ENCODE measurements at regions not wholly inside any gene's neighbourhood (a gene's known extent, or its start where the extent isn't known, plus 50 kb on each side); places are given as distances from the start of the nearest gene placed in this dataset.
"Not testable (repeated sequence)": the region's sequence is repeated elsewhere in the genome, so short reads cannot be mapped to it uniquely, and the experiment has no call there.

DNA sequence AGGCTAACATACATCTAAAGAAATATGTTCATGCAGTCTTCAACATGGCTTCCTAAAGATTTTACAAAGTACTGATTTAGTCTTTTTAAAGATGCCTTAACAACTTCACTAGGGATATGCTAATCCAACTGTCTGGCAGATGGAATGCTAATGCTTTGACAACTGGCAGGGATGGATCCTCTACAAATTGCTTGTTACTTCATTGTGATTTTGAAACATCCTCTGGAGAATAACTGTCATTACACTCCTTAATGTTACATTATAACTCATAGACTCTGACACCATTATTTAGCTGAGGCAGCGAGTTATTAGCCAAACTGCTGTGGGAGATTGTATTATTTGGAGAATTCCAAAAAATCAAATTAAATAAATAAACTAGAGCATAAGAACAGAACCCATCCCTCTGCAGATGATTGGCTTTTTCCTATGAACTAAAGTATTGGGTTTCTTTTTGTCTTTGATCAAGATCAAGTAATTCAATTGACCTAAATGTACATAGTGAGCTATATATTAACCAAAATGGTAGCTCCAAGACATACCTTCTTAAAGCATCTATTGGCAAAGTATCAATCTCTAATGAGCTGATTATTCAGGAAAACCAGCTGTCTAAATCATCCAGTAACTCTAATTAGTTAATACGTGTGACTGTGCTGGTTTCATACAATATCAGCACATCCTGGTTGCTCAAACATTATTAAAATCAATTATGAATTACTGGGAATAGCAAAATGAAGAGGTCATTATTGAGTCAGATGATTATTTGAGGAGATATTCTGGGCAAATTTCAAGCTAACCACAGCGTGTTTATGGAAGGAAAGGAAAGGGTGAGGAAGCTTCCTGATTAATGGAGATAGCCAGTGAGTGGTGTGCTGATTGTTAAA lies 321.3 kb upstream of the TFPI start:
- DNase-seq, result no peak

GRCh38 chr2:187876554-187876953 lies 322.3 kb upstream of the TFPI start:
- no peak for DNase-seq

GRCh38 chr2:187877391-187877790 lies 323.2 kb upstream of the TFPI start:
- DNase-seq, result peak in 1 of 3 experiments; percentile 3

- no peak for DNase-seq
These were observed 323.9 kb upstream of the TFPI start for GRCh38 chr2:187878112-187878511.

- no peak for DNase-seq
These were observed 325.3 kb upstream of the TFPI start for GRCh38 chr2:187879491-187879890.

DNA sequence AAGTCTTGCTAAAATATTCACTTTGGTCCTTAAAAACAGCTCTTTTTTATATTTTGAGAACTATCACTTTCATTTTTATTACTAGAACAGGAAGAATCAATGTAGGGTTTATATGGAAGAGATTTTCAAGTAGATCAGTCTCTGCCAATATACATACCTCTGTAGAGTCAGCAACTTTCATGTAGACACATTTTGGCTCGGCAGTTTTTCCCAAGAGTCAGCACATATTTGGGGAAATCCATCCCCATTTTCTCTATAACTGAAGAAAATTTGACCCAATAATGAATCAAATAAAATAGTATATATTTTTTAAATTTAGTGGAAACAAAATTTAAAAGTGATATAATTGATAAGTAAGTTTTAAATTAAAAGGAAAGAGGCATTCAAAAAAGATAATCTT lies 329.8 kb upstream of the TFPI start:
- no peak for DNase-seq

- DNase-seq, result peak in 1 of 3 experiments; percentile 11
These were observed 336.5 kb upstream of the TFPI start for GRCh38 chr2:187890690-187891089.

DNA sequence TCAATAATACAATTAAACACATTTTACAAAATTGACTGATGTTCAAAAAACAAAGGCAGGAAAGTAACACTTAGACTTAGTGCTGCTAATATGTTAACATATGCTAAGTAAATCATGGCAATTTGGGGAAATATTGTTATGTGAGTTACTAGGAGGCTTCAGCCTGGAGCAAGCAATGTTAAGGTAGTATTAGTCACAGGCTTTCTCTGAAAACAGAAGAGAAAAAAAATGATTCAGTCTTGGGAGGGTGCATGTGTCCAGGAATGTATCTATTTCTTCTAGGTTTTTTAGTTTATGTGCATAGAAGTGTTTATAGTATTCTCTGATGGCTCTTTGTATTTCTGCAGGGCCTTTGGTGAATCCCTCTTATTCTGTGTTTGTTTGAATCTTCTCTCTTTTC lies 345.8 kb upstream of the TFPI start:
- no peak for DNase-seq

GRCh38 chr2:187906021-187906420 lies 351.8 kb upstream of the TFPI start:
- DNase-seq, result no peak

DNA sequence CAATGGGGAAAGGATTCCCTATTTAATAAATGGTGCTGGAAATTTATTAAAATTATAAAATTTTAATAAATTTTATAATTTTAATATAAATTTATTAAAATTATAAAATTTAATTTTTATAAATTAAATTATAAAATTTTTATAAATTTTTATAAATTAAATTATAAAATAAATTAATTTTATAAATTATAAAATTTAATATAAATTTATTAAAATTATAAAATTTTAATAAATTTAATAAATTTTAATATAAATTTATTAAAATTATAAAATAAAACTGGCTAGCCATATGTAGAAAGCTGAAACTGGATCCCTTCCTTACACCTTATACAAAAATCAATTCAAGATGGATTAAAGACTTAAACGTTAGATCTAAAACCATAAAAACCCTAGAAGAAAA lies 356.7 kb upstream of the TFPI start:
- DNase-seq, result not testable (repeated sequence)

- DNase-seq, result no peak
These were observed 358.7 kb upstream of the TFPI start for GRCh38 chr2:187912950-187913349.

DNA sequence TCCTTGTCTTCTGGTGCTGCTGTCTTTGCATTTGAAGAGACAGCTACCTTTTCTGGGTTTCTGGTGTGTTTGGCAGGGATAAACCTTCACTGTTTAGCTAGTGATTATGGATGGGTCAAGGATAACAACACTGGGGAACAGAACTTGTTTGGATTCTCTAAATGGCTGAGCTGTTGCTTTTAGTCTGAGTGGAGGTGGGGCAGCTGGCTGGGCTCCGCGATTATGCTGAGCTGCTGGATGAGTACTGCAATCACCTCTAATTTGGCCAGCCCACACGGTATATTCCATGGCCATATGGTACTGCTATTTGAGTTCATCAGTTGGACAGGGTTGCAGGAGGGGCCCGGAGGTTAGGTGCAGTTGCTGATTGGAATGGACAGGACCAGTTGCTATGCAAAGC lies 361.6 kb upstream of the TFPI start:
- DNase-seq, result no peak

DNA sequence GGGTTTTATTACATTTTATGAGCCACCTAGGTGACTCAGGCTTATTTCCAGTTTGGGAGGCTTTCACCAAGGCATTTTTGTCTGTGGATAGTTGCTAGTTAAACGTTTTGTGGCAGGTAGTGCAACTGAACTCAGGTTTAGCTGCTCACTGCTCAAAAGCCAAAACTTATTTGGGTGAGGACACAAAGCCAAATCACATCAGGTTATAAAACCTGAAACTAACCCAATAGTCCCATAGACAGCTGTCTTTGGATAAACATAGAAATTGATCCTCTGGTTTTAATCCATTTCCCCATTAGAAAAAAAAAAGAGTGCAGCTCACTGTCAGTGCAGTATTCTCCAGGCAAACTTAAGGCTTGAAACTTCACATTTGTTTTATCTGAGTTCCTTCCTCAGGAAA lies 362.6 kb upstream of the TFPI start:
- DNase-seq, result no peak

DNA sequence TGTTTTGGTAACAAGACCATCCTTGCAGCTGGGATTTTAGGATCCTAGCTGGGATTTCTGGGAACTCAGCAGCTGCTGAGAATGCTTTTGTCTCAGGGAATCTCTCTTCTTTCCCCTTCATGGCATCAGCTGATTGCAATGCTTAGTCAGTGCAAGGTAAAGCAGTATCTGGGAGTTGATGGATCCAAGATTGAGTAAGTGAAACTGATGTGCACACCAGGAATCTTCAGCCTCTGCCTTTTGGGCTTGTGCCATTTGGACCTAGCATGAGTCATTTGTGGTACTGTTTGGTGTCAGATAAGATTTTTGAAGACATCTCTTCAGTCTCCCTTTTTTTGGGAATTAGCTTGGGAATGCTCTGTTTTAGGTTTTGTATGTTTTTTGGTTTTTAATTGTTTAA lies 363.3 kb upstream of the TFPI start:
- DNase-seq, result no peak

- DNase-seq, result no peak
These were observed 365.0 kb upstream of the TFPI start for GRCh38 chr2:187918996-187919821.

- DNase-seq, result no peak
These were observed 366.3 kb upstream of the TFPI start for GRCh38 chr2:187920511-187920910.

GRCh38 chr2:187922846-187923245 lies 368.6 kb upstream of the TFPI start:
- no peak for DNase-seq

GRCh38 chr2:187924293-187924692 lies 367.4 kb upstream of the GULP1 start:
- DNase-seq, result no peak

DNA sequence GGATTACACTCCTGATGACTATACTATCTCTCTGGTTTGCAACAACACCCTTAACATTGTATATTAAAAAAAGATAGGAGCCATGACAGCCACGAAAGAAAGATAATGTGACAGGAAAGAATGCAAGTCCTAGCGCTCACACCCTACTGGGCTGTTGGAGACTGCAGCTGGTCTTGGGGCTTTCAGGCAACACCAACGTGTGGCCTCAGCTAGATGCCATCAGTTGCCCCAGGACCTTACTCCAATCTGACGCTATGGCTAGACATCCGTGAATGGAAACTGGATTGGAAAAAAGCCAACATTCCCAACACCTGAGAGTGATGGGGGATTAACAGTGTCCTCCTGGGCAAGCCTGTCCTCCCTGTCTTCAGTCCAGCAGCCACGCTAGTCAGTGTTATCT lies 357.4 kb upstream of the GULP1 start:
- no peak for DNase-seq

DNA sequence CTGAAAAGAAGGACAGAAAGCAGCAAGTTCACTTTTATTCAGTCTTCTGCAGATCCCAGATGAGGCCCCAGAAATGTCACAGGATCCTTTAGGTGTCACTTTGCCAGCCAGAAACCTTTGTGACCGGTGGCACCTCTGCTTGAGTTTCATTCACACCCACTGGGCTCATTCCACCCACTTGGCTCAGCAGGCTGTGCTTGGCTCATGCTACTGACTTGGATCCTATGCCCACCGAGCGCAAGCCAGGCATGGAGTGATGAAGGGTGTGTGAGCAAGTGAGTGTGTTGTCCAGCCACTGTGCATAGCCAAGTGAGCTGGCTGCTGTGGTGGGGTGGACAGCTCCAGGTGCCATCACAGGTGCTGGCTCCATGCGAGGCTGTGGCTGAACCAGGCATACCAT lies 357.0 kb upstream of the GULP1 start:
- no peak for DNase-seq

DNA sequence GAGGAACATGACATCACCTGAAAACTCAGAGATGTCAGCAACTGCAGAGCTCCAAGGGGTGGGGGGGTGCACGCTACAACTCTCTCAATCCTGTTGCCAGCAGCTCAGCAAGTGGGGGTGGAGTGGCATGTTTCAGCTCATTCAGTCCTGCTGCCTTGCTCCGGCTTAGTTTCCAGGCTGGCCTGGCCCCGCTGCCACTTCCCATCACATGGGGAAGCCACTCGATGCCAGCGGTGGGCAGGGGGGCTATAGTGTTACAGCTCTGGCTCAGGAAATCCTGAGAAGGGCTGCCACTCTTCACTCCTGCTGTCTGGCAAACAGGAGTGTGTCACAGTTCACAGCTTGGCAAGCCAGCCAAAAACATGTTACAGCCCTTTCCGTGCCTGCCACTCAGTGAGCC lies 356.5 kb upstream of the GULP1 start:
- DNase-seq, result no peak

DNA sequence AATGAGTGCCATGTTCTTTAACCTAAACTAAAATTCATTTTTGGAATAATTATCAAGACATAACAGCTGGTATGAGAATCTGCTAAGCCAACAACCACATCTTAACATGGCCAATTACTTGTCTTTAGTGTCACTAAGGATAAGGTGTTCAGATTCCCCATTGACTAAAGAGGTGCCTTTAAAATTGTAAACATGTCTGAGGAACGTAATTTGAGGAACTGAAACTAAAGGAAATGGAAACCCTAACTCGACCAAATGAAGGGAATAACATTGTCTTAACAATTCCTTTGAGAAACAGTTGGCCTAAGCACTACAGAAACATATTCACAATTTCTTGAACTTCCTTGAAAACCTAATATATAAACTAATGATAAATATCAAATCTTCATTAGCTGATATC lies 355.4 kb upstream of the GULP1 start:
- no peak for DNase-seq

DNA sequence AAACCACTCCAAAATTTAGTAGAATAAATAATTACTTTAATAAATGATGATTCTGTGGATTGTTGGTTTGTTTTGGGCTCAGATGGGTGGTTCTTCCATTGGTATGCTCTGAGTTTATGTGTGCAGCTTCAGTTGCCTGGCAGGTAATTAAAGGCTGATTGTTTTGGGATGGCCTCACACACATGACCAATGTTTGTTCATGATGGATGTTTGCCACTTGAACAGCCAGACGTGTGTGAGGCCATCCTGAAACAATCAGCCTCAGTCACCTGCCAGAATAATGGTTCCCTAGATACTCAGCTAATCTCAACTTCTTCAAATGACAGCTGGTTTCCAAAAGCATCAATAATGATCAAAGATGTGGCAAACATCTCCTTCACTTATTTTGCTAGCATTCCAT lies 352.5 kb upstream of the GULP1 start:
- peak in 2 of 3 experiments; percentile 63 to 94 for DNase-seq

DNA sequence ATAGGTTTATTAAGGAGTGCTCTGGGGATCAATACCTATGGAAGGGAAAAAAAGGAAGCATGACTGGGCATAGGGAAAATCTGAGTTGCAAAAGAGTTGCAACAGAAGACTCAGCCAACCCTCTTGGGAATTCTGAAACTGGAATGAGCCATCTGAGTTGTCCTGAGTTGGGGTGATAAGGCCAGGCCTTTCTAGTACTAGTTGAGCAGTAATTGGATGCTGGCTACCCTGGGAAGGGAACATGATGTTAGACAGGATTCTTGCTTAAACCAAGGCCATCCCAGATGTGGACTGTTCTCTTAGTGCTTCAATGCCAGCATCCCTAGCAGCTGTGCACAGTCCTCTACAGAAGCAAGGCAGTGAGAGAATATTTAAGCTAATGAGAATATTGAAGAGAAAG lies 348.8 kb upstream of the GULP1 start:
- no peak for DNase-seq
